ENCODE measurements at regions not wholly inside any gene's neighbourhood (a gene's known extent, or its start where the extent isn't known, plus 50 kb on each side); places are given as distances from the start of the nearest gene placed in this dataset.

GRCh38 chr10:120977897-120978296 is 126.7 kb downstream of the WDR11 start:
- TF ChIP-seq CTCF (IDR thresholded peaks at IDR 0.05): no peak
- TF ChIP-seq POLR2A (IDR thresholded peaks at IDR 0.05): no peak
